ENCODE measurements at regions not wholly inside any gene's neighbourhood (a gene's known extent, or its start where the extent isn't known, plus 50 kb on each side); places are given as distances from the start of the nearest gene placed in this dataset.

- FAIRE-seq = no peak
- DNase-seq (ENCODE audit: insufficient read length, low spot score) = no peak
Observed at GRCh38 chr4:89556601-89557305, 249.2 kb upstream of the GPRIN3 start.

- no peak for DNase-seq (ENCODE audit: insufficient read length, low spot score)
- no peak for FAIRE-seq
Observed at GRCh38 chr4:89551191-89551590, 243.6 kb upstream of the GPRIN3 start.

- FAIRE-seq (no peak), DNase-seq (ENCODE audit: insufficient read length, low spot score) (no peak)
Observed at GRCh38 chr4:89549907-89550306, 242.3 kb upstream of the GPRIN3 start.

GRCh38 chr4:89545315-89545714 lies 237.7 kb upstream of the GPRIN3 start:
- FAIRE-seq (no peak), DNase-seq (ENCODE audit: insufficient read length, low spot score) (no peak)

- DNase-seq (ENCODE audit: insufficient read length, low spot score) = no peak
- FAIRE-seq = no peak
Observed at GRCh38 chr4:89541998-89542397, 234.4 kb upstream of the GPRIN3 start.

GRCh38 chr4:89539797-89540711 lies 232.5 kb upstream of the GPRIN3 start:
- DNase-seq (ENCODE audit: insufficient read length, low spot score) (no peak), FAIRE-seq (no peak)

GRCh38 chr4:89539374-89539773 lies 231.8 kb upstream of the GPRIN3 start:
- DNase-seq (ENCODE audit: insufficient read length, low spot score) = peak; percentile 11
- FAIRE-seq = no peak

- no peak for FAIRE-seq
Observed at GRCh38 chr4:89538886-89539285, 231.3 kb upstream of the GPRIN3 start.

GRCh38 chr4:89538171-89538570 lies 230.6 kb upstream of the GPRIN3 start:
- FAIRE-seq (no peak), DNase-seq (ENCODE audit: insufficient read length, low spot score) (no peak)

More at GRCh38 chr4:89538886-89539285, 231.3 kb upstream of the GPRIN3 start:
- DNase-seq (ENCODE audit: insufficient read length, low spot score) = no peak

- no peak for DNase-seq (ENCODE audit: insufficient read length, low spot score)
Observed at GRCh38 chr4:89537281-89537680, 229.7 kb upstream of the GPRIN3 start.

GRCh38 chr4:89535251-89535650 lies 227.7 kb upstream of the GPRIN3 start:
- FAIRE-seq (no peak), DNase-seq (ENCODE audit: insufficient read length, low spot score) (no peak)

More at GRCh38 chr4:89537281-89537680, 229.7 kb upstream of the GPRIN3 start:
- no peak for FAIRE-seq

GRCh38 chr4:89534356-89534755 lies 226.8 kb upstream of the GPRIN3 start:
- FAIRE-seq (no peak), DNase-seq (ENCODE audit: insufficient read length, low spot score) (no peak)

- DNase-seq (ENCODE audit: insufficient read length, low spot score) = no peak
- no peak for FAIRE-seq
Observed at GRCh38 chr4:89531932-89532640, 224.5 kb upstream of the GPRIN3 start.

GRCh38 chr4:89528526-89529133 lies 221.0 kb upstream of the GPRIN3 start:
- DNase-seq (ENCODE audit: insufficient read length, low spot score) (no peak), FAIRE-seq (no peak)

- DNase-seq (ENCODE audit: insufficient read length, low spot score) = no peak
- FAIRE-seq = no peak
Observed at GRCh38 chr4:89521826-89522225, 214.2 kb upstream of the GPRIN3 start.

- FAIRE-seq = no peak
- no peak for DNase-seq (ENCODE audit: insufficient read length, low spot score)
Observed at GRCh38 chr4:89519771-89520320, 212.2 kb upstream of the GPRIN3 start.

- FAIRE-seq (no peak), DNase-seq (ENCODE audit: insufficient read length, low spot score) (no peak)
Observed at GRCh38 chr4:89518259-89518658, 210.7 kb upstream of the GPRIN3 start.

- FAIRE-seq = no peak
- DNase-seq (ENCODE audit: insufficient read length, low spot score) = no peak
Observed at GRCh38 chr4:89514811-89515210, 207.2 kb upstream of the GPRIN3 start.

- no peak for DNase-seq (ENCODE audit: insufficient read length, low spot score)
- no peak for FAIRE-seq
Observed at GRCh38 chr4:89511776-89512175, 204.2 kb upstream of the GPRIN3 start.

- no peak for DNase-seq (ENCODE audit: insufficient read length, low spot score)
- FAIRE-seq = no peak
Observed at GRCh38 chr4:89509708-89510281, 202.2 kb upstream of the GPRIN3 start.

Data from HTR-8/SVneo (cell line).